ENCODE measurements at regions not wholly inside any gene's neighbourhood (a gene's known extent, or its start where the extent isn't known, plus 50 kb on each side); places are given as distances from the start of the nearest gene placed in this dataset.
"Not testable (repeated sequence)": the region's sequence is repeated elsewhere in the genome, so short reads cannot be mapped to it uniquely, and the experiment has no call there.

- Histone ChIP-seq H3K4me1 (ENCODE audit: insufficient read depth, low read length) (no peaks in the 10 kb centered on the region), H3K27ac (ENCODE audit: low read depth, low read length) (no peak overlapping the region), H3K27me3 (ENCODE audit: insufficient read depth, low read length) (no peaks in the 10 kb centered on the region), H3K36me3 (ENCODE audit: insufficient read depth, low read length) (no peaks in the 10 kb centered on the region), H3K9me3 (ENCODE audit: control insufficient read depth in 1 of 2, low read length in 2 of 2) (peaks cover 0 to 4% of the 10 kb centered on the region in 2 donors), H3K4me3 (ENCODE audit: low read length in 2 of 2) (no peak overlapping the region)
- CTCF ChIA-PET (ENCODE audit: partially characterized antibody), result no interaction called here
- POLR2A ChIA-PET (ENCODE audit: partially characterized antibody), result no interaction called here
- H3K27ac Mint-ChIP-seq, result no peak overlapping the region
- DNase-seq, result no peak
- intact Hi-C loops (cut with micrococcal nuclease), result no loop called here
- no peaks in the 10 kb centered on the region for H3K36me3 Mint-ChIP-seq
- H3K4me3 Mint-ChIP-seq, result no peak overlapping the region
- H3K4me1 Mint-ChIP-seq, result no peaks in the 10 kb centered on the region
- no peaks in the 10 kb centered on the region for H3K27me3 Mint-ChIP-seq
- H3K9me3 Mint-ChIP-seq, result peaks cover 0 to 34% (median 15%) of the 10 kb centered on the region in 8 donors
Measured at GRCh38 chr16:59635674-59636073, 901.6 kb upstream of the GOT2 start.

GRCh38 chr16:59634951-59635350 lies 900.8 kb upstream of the GOT2 start:
- no peak overlapping the region for H3K4me3 ChIP-seq (ENCODE audit: low read length in 2 of 2)
- no peak overlapping the region for H3K4me3 Mint-ChIP-seq

GRCh38 chr16:59634004-59634579 lies 900.0 kb upstream of the GOT2 start:
- Histone ChIP-seq H3K36me3 (ENCODE audit: insufficient read depth, low read length) (no peaks in the 10 kb centered on the region), H3K4me3 (ENCODE audit: low read length in 2 of 2) (no peak overlapping the region), H3K4me1 (ENCODE audit: insufficient read depth, low read length) (no peaks in the 10 kb centered on the region), H3K27me3 (ENCODE audit: insufficient read depth, low read length) (no peaks in the 10 kb centered on the region), H3K9me3 (ENCODE audit: control insufficient read depth in 1 of 2, low read length in 2 of 2) (peaks cover 0 to 4% of the 10 kb centered on the region in 2 donors), H3K27ac (ENCODE audit: low read depth, low read length) (no peak overlapping the region)
- H3K9me3 Mint-ChIP-seq, result peaks cover 0 to 34% (median 14%) of the 10 kb centered on the region in 8 donors
- H3K27ac Mint-ChIP-seq, result no peak overlapping the region
- POLR2A ChIA-PET (ENCODE audit: partially characterized antibody), result no interaction called here
- H3K4me3 Mint-ChIP-seq, result no peak overlapping the region
- H3K36me3 Mint-ChIP-seq, result no peaks in the 10 kb centered on the region
- no peaks in the 10 kb centered on the region for H3K27me3 Mint-ChIP-seq
- no peak for DNase-seq
- no peaks in the 10 kb centered on the region for H3K4me1 Mint-ChIP-seq
- intact Hi-C loops (cut with micrococcal nuclease), result no loop called here
- CTCF ChIA-PET (ENCODE audit: partially characterized antibody), result no interaction called here

More at GRCh38 chr16:59634951-59635350, 900.8 kb upstream of the GOT2 start:
- Mint-ChIP-seq H3K9me3 (peaks cover 0 to 34% (median 14%) of the 10 kb centered on the region in 8 donors), H3K4me1 (no peaks in the 10 kb centered on the region), H3K36me3 (no peaks in the 10 kb centered on the region), H3K27me3 (no peaks in the 10 kb centered on the region), H3K27ac (no peak overlapping the region)
- no peak for DNase-seq
- intact Hi-C loops (cut with micrococcal nuclease), result no loop called here
- no peaks in the 10 kb centered on the region for H3K27me3 ChIP-seq (ENCODE audit: insufficient read depth, low read length)
- peaks cover 0 to 4% of the 10 kb centered on the region in 2 donors for H3K9me3 ChIP-seq (ENCODE audit: control insufficient read depth in 1 of 2, low read length in 2 of 2)
- no peaks in the 10 kb centered on the region for H3K36me3 ChIP-seq (ENCODE audit: insufficient read depth, low read length)
- no peaks in the 10 kb centered on the region for H3K4me1 ChIP-seq (ENCODE audit: insufficient read depth, low read length)
- ChIA-PET CTCF (ENCODE audit: partially characterized antibody) (no interaction called here), POLR2A (ENCODE audit: partially characterized antibody) (no interaction called here)
- H3K27ac ChIP-seq (ENCODE audit: low read depth, low read length), result no peak overlapping the region

- peaks cover 3 to 29% (median 16%) of the 10 kb centered on the region in 8 donors for H3K9me3 Mint-ChIP-seq
- no peak for DNase-seq
- intact Hi-C loops (cut with micrococcal nuclease), result no loop called here
- no peak overlapping the region for H3K27ac ChIP-seq (ENCODE audit: low read depth, low read length)
- POLR2A ChIA-PET (ENCODE audit: partially characterized antibody), result no interaction called here
- no peak overlapping the region for H3K4me3 ChIP-seq (ENCODE audit: low read length in 2 of 2)
- no peaks in the 10 kb centered on the region for H3K4me1 Mint-ChIP-seq
- H3K27me3 Mint-ChIP-seq, result no peaks in the 10 kb centered on the region
- H3K27ac Mint-ChIP-seq, result no peak overlapping the region
- CTCF ChIA-PET (ENCODE audit: partially characterized antibody), result no interaction called here
- H3K4me1 ChIP-seq (ENCODE audit: insufficient read depth, low read length), result no peaks in the 10 kb centered on the region
- no peaks in the 10 kb centered on the region for H3K36me3 Mint-ChIP-seq
- H3K4me3 Mint-ChIP-seq, result no peak overlapping the region
- peaks cover 0 to 4% of the 10 kb centered on the region in 2 donors for H3K9me3 ChIP-seq (ENCODE audit: control insufficient read depth in 1 of 2, low read length in 2 of 2)
- H3K36me3 ChIP-seq (ENCODE audit: insufficient read depth, low read length), result no peaks in the 10 kb centered on the region
- H3K27me3 ChIP-seq (ENCODE audit: insufficient read depth, low read length), result no peaks in the 10 kb centered on the region
Measured at GRCh38 chr16:59632276-59632855, 898.2 kb upstream of the GOT2 start.

- H3K27me3 ChIP-seq (ENCODE audit: insufficient read depth, low read length); H3K4me3 ChIP-seq (ENCODE audit: low read length in 2 of 2); H3K4me3 Mint-ChIP-seq; CTCF ChIA-PET (ENCODE audit: partially characterized antibody); H3K27ac ChIP-seq (ENCODE audit: low read depth, low read length); DNase-seq; POLR2A ChIA-PET (ENCODE audit: partially characterized antibody); H3K9me3 ChIP-seq (ENCODE audit: control insufficient read depth in 1 of 2, low read length in 2 of 2); H3K27me3 Mint-ChIP-seq; H3K36me3 Mint-ChIP-seq; H3K4me1 ChIP-seq (ENCODE audit: insufficient read depth, low read length); H3K36me3 ChIP-seq (ENCODE audit: insufficient read depth, low read length); H3K27ac Mint-ChIP-seq; H3K4me1 Mint-ChIP-seq; intact Hi-C loops (cut with micrococcal nuclease): not testable (repeated sequence)
- peaks cover 3 to 31% (median 19%) of the 10 kb centered on the region in 8 donors for H3K9me3 Mint-ChIP-seq
Measured at GRCh38 chr16:59624381-59624780, 890.3 kb upstream of the GOT2 start.

- H3K27ac Mint-ChIP-seq, result no peak overlapping the region
- H3K4me3 ChIP-seq (ENCODE audit: low read length in 2 of 2), result no peak overlapping the region
- no peak overlapping the region for H3K4me3 Mint-ChIP-seq
- no peaks in the 10 kb centered on the region for H3K27me3 Mint-ChIP-seq
- no peaks in the 10 kb centered on the region for H3K4me1 Mint-ChIP-seq
- DNase-seq, result no peak
- no peaks in the 10 kb centered on the region for H3K36me3 ChIP-seq (ENCODE audit: insufficient read depth, low read length)
- peaks cover 2 to 38% (median 12%) of the 10 kb centered on the region in 8 donors for H3K9me3 Mint-ChIP-seq
- H3K27ac ChIP-seq (ENCODE audit: low read depth, low read length), result no peak overlapping the region
- H3K27me3 ChIP-seq (ENCODE audit: insufficient read depth, low read length), result no peaks in the 10 kb centered on the region
- H3K4me1 ChIP-seq (ENCODE audit: insufficient read depth, low read length), result no peaks in the 10 kb centered on the region
- ChIA-PET POLR2A (ENCODE audit: partially characterized antibody) (no interaction called here), CTCF (ENCODE audit: partially characterized antibody) (no interaction called here)
- intact Hi-C loops (cut with micrococcal nuclease), result no loop called here
- no peaks in the 10 kb centered on the region for H3K36me3 Mint-ChIP-seq
- H3K9me3 ChIP-seq (ENCODE audit: control insufficient read depth in 1 of 2, low read length in 2 of 2), result no peaks in the 10 kb centered on the region
Measured at GRCh38 chr16:59614466-59615240, 880.5 kb upstream of the GOT2 start.

GRCh38 chr16:59612910-59613620 lies 878.9 kb upstream of the GOT2 start:
- peaks cover 2 to 40% (median 12%) of the 10 kb centered on the region in 8 donors for H3K9me3 Mint-ChIP-seq
- H3K27me3 Mint-ChIP-seq; H3K27ac ChIP-seq (ENCODE audit: low read depth, low read length); H3K4me3 ChIP-seq (ENCODE audit: low read length in 2 of 2); H3K27ac Mint-ChIP-seq; H3K36me3 Mint-ChIP-seq; CTCF ChIA-PET (ENCODE audit: partially characterized antibody); H3K4me1 ChIP-seq (ENCODE audit: insufficient read depth, low read length); POLR2A ChIA-PET (ENCODE audit: partially characterized antibody); H3K9me3 ChIP-seq (ENCODE audit: control insufficient read depth in 1 of 2, low read length in 2 of 2); DNase-seq; H3K4me1 Mint-ChIP-seq; intact Hi-C loops (cut with micrococcal nuclease); H3K27me3 ChIP-seq (ENCODE audit: insufficient read depth, low read length); H3K4me3 Mint-ChIP-seq; H3K36me3 ChIP-seq (ENCODE audit: insufficient read depth, low read length): not testable (repeated sequence)

Data from CD4-positive, alpha-beta memory T cell (primary cell).